HG03196 (cell line): ENCODE measurements at regions not wholly inside any gene's neighbourhood (a gene's known extent, or its start where the extent isn't known, plus 50 kb on each side); places are given as distances from the start of the nearest gene placed in this dataset.
A peak's percentile ranks its signal among the peaks of the same experiment; 100 is the strongest.

Experiments
- ATAC-seq: cut with Tn5 transposase; IDR thresholded peaks from one replicate; pipeline ENCODE4 v1.9.1; 2021; ENCODE audit not compliant: unreplicated experiment

DNA sequence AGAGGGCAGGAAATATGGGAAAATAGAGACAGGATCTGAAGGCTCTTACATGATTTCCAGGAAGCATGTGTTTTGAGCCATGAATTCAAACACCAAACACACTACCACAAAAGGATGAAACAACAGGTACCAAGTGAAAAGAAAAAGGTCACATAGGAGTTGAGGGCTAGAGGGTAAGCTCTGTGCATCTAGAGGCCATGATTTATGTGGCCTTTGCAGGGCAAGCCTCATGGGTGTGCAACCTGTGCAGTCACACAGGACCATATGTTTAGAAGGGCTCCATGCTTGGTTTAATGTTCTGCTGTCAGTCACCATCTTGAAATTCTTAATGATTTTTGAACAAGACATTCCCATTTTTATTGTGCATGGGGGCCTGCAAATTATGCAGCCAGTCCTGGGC lies 134.5 kb upstream of the CCDC68 start:
- no peak for ATAC-seq

DNA sequence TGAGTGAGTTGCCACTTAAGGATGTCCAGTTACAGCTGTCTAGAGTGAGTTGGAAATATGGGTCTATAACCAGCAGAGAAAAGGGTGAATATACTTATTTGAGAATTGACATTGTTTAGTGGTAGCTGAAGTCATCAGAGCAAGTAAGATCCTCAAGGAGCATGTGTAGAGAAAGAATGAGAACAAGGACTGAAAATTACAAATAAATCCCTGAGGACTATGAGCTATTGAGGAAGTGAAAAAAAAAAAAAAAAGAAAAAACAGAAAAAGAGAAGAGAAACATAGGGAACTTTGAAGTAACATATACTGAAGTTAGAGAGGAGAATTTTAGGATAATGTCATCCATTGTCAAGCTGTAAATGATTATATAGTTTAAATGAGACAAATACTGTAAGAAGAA lies 134.0 kb upstream of the CCDC68 start:
- ATAC-seq: no peak

DNA sequence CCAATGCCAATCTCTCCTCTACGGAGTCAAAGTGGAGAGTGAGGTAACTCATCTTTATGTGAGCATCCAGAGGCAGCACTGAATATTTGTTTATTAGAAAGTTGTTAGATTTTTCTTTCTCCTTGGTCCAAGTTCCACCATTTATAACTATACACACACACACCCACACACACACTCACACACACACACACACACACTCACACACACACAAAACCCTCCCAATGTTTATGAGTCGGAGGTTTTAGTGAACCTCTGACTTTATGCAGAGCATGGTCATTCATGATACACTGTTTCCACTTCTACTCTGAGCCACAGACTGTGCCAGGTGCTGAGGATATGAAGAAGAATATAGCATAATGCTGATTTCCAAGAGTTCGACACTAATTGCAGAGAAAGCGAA lies 132.9 kb upstream of the CCDC68 start:
- no peak for ATAC-seq

DNA sequence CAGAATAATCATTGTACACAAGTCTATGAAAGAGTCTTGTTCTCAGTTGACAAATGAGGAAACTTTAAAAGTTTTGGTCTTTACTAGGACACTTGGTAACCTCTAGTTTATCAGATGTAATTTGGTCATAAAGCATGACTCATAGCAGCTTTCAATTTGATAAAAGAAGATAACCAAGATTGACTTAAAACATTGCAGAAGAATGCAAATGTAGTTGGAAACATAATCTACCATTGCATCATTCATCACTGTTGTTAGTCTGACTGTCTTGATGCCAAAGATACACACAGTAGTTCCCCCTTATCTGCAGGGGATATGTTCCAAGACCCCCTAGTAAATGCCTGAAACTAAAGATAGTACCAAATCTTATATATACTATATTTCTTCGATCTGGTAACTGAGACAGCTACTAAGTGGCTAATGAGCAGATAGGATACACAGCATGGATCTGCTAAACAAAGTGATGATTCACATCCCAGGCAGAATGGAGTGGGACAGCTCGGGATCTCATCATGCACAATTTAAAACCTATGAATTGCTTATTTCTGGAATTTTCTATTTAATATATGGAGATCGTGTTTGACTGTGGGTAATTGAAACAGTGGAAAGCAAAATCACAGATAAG lies 131.4 kb upstream of the CCDC68 start:
- ATAC-seq: no peak

DNA sequence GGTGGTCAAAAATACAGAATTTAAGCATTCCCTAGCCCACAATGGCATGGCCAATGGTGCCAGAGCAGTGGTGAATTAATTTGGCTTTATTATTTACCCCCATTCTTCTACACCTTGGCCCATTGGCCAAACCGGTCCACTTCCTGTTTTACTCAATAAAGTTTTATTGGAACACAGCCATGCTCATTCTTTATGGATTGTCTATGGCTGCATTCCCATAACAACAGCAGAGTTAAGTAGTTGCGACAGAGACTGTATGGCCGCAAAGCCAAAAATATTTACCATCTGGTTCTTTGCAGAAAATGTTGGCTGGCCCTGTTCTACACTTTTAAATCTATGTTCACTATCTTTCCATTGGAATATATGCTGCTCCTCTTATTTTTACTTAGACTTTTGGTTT lies 130.3 kb upstream of the CCDC68 start:
- ATAC-seq: no peak

DNA sequence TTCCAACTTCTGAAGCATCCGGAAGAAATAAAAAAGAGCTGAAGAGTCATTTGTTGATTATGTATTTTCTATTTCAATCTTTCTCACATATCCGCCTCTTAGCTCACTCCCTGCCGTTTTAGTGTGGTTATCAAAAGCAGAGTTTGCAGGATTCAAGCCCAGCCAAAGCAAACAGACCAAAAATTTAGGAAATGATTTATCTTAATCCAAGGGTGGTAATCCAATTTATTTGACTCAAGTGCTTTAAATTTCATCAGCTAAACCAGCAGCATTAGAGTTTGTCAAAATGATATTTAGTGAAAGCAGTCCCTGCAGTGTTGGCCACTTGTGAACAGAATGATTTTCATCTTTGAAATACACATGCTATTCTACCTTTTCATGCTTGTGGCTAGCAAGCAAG lies 129.3 kb upstream of the CCDC68 start:
- no peak for ATAC-seq

DNA sequence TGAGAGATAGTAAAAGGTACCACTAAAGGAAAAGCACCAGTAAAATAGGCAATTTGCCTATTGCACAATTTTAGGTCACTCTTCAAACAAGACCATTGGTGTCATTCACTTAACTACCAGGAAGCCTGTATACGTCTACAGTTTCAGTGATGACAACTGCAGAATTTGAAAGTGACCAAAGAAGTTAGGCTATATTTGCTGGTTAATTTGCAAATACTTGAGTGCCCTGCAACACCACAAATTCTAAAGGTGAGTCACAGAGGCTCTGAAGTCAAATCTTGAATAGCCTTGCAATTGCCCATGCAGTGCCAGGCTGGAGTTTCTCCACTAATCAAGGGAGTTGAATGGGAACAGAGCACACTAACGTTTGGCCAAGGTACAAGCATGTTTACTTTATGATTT lies 128.7 kb upstream of the CCDC68 start:
- no peak for ATAC-seq

DNA sequence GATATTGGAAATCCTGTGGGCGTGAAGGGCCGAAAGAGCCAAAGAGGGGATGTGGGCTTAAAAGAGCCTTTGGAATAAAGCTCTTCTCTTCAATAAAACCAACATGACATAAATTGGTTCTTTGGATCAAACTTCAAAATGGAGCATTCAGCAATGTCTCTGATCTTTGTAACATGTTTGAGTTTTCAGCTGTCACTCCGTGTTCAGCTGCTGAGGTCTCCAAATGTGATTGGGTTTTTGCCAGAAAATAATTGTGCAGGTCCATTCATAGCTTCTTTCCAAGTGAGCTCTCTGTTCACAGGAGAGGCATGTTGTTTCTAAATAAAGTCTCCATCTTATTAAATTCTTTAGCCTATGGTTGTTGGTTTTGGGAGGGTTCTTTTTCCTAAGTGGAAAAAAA lies 127.6 kb upstream of the CCDC68 start:
- no peak for ATAC-seq

DNA sequence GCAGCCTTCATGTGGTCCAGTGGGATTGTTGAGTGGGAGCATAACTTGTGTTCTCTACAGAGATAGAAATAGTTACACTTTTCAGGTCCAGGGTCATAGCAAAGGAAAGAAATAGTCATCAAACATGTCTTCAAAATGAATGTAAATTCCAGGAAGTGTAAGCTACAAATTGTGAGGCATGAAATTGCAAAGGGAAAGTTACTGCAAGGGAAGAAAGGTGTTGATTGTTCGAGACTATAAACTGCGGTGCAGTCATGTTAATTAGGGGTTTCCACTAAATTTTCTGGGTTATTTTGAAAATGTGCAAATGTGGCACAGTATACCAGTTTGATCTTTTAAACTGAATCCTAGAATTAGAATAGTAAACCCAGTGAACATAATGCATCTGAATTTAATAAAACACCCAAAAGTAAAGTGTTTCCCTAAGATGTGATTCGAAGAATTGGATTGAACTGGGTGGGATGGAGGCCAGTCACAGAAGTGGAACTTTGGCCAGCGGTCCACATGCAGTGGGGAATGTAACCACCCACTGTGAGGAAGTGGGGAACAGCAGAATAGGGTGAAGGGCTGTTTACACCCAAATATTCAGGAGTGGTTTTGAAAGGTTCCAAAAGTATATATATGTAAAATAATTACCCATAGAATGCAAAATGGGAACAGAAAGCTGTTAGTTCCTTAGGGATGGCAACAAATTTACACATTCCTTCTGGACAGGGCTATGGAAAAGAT lies 126.5 kb upstream of the CCDC68 start:
- ATAC-seq: no peak

DNA sequence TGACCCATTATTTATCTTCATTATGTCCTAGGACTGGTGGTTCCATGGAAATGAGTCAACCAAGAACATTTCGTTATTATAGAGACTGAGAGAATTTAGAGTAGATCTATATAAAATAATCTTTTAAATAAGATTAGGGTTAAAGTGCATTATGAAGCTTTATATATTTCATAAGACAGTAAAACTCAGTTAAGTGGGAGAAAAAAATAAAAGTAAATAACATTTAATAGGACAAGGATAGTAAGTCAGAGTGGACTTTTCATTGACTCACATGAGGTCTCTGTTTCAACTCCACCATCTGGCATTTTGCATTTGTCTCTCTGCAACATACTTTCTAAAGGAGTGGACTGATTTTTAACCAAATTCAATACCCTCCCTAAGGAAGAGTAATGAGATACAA lies 125.3 kb upstream of the CCDC68 start:
- ATAC-seq: no peak

DNA sequence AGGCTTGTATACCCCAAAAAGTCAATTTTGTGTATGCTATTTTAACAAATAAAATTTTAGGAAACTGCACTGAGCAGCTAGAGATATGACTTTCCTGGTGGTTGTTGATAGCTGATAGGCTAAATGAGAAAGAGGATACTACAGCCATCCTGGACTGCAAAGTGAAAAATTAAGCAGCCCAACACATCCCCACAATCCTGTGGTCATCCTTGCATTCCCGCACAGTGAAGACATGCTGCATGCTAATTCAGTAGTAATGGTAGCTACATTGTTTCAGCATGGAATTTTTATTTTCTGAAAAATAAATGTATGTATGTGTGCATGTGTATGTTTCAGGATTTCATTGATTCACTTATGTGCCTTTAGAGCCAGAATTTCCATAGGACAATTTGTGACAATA lies 124.2 kb upstream of the CCDC68 start:
- ATAC-seq: no peak

DNA sequence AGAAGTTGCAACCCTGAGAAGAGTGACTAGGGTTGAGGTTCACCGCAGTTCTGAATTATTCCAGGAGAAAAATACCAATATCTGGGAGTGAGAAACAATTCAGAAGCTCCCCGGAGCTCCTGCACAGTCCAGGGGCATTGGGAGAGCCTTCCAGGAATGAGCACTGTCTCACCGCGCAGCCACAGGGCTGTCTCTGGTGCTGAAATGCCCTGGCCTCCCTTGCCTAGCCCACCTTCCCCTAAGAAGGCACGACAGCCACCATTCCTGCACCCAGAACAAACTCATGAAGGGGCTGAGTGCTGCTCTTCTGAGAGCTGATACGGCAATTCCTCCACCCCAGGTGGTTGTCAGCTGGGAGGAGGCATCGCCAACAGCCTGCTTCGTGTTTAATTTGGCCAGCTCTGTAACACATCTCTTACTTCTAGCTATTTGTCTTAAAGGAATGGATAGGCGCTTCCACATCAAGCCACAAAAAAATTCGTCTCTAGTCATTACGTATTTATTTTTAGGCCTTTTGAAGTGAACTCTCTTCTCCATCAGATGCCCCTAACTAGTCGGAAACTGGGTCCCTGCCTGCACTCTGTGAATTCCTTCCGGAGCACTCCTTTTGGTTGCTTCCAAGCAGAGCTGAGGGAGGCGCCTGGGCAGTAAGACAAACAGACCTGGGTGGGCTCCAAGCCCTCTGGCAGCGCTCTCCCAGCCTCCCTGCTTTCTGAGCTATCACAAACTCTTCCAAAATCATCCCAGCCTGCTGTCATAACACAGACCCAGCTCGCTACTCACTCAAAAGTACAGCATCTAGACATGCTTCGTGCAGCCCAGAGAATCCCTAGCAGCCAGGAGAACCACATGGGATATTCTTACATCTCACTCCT lies 120.5 kb upstream of the CCDC68 start:
- ATAC-seq: no peak

DNA sequence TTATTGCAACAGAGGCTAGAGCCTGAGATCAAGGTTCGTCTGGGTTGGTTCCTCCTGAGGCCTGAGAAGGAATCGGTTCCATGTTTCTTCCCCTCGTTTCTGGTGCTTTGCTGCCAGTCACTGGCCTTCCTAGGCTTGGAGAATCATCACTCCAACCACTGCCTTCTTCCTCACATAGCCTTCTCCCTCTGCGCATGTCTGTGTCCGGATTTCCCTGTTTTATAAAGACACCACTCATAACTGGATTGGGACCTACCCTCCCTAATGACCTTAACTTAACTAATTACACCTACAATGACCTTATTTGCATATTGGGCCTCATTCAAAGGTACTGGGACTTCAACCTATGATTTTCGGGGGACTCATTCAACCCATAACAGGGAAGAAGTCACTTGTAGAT lies 119.8 kb upstream of the CCDC68 start:
- ATAC-seq: no peak

DNA sequence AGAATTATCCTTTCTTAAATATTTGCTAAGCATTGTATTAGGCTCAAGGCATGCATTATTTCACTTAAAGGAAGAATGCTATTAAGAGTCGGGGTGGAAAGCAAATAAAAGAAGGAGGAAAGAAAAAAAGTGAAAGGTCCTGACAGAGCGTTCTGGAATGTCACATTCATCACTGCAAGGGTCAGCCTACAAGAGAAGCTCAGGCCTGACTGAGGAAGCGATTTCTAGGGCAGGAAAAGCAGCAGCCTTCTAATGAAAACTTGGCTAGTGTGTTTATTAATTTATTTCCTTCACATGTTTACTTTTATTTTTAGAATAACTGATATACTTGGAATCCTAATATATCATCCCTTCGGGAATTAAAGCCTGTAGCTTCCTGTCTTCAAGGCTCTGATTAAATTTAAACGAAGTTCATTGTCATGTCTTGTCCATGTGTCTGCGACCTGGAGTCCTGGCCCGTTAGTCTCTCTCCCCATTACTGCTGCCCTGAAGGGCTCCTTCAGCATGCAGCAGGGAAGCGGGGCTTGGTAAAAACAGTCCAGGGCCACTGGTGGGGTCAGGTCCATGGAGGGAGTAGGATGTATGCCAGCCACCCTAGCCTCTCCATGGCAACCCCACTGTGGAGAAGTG lies 119.2 kb upstream of the CCDC68 start:
- no peak for ATAC-seq

DNA sequence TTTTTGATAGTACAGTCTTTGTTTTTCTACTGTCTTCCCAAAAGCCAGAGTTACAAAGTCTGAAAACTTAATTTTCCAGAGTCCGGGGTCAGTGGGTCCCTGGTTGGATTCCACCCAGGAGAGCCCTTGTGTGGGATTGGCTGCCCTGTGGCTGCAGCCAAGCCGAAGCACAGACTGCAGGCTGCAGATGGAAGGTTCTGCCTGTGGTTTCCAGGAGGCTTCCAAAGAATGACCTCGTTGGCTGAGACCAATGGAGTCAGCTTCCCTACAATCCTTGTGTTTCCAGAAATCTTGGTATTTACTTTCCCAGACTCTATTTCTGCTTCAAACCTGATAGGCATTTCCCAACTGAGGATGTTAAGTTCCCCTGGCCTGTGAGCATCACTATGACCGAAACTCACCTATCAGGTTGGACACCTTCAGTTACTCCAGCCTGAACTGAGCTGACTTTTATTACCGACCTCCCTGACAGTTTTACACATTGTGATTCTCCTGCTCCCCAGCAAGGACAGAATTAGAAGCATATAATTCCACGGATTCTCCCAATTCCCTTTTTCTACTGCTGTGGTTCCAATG lies 117.5 kb upstream of the CCDC68 start:
- ATAC-seq: no peak

DNA sequence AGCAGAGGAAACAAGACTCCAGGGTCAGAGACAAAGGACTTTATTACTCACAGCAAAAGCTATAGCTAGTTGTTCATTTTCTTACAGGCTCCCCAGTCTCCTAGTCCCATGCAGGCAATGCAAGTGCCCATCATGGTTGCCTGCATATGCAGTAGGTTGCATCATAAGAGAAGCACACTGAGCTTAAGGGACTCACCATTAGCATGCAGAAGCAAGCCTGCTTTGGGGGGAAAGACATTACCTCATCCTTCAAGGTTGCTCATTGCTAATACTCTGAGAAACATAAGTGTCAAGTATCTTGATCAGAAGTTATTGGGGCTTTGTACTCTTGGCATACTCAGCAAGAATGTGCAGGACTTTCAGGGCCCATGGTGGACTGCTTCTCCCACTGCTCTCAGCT lies 114.6 kb upstream of the CCDC68 start:
- no peak for ATAC-seq

DNA sequence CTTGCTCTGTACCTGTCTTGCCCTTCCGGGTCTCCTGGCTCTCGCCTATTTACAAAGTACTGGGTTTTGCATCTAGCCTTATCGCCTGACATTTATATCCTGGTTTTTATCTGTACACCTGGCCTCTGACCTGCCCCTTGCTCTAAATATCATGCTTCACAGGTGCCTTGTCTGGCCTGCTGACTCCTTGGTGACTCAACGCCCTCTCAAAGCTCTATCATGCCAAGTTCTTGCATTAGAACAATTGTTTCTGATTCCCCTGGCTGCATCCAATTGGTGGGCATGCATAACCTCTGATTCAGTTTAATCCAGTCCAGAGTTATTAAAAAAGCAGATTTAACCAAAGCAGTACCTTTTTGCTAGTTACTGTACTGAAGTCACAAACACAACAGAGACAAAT lies 113.9 kb upstream of the CCDC68 start:
- no peak for ATAC-seq

DNA sequence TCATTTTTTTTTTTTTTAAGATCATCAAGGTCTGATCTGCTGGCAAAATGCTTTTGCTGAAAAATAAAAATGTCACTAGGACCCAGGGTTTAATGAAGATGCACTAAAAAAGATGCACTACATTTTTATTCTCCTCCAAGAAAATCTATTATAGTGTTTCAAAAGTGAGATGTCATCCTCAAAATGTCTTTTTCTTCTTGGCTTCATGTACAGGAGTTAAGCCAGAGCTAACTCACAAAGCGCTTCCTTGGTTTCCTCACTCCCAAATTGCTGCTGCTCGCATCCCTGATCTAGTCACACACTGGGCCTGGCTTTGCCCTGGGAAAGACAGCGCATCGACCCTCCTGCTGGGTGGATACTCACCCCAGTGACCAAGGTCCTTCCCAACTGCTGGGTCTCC lies 113.4 kb upstream of the CCDC68 start:
- no peak for ATAC-seq

DNA sequence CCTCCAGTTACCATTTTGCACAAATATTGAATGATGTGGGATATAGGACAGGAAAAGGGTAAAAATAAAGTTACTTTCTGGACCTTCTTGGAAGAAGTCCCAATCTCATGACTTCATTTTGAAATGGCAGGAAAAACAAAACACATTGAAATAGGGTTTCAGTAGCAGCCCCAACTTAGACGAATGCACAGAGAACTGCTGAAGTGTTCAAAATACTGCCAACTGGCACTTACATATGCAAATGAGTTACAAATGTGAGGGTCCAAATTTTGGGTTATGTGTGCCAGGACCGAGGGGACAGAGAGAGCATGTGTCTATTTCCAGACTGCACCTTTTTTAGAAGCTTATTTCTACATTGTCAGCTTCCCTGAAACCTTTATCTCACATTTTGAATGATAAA lies 112.9 kb upstream of the CCDC68 start:
- no peak for ATAC-seq

DNA sequence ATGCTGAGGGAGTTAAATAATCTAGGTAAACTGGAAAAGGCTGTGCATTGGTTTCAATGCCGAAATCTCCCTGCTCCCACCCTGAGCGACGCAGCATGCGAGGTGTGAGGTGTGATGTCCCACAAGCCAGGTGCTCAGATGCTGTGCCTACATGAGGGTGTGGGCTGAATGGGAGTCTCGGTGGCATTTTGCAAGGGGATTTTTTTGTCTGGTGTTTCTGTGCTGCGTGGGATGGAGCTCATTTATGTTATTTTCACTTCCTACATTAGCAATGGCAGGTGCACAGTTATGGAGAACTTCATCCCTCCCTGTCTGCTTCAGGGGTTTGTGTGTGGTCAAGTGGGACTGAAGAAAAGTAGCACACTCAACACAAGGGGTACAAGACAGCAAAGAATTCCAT lies 110.2 kb upstream of the CCDC68 start:
- ATAC-seq: peak; percentile 64

DNA sequence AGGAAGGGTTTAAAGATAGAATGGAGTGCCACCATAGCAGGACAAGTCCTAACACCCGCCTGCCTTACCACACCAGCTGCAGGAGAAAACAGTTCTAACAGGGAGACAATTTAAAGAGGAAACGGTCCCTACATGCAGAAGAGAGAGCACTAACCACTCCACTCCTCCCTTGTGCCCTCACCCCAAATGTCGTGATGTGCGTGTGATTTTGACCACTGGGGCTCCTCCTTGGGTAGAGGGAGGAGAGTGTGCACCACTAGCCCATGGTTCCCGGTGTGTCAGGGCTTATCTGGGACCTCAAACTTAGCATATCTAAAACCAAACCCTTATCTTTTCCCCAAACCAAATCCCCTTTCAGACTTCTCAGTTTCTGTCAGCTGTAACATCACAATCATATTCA lies 105.5 kb upstream of the CCDC68 start:
- ATAC-seq: peak; percentile 52
